CD8-positive, alpha-beta memory T cell (primary cell): ENCODE measurements at regions not wholly inside any gene's neighbourhood (a gene's known extent, or its start where the extent isn't known, plus 50 kb on each side); places are given as distances from the start of the nearest gene placed in this dataset.
"Not testable (repeated sequence)": the region's sequence is repeated elsewhere in the genome, so short reads cannot be mapped to it uniquely, and the experiment has no call there.

Experiments used
- CTCF ChIA-PET: fragments of 350-600 bp; sonication (Branson Sonifier 250); formaldehyde crosslinking; loops from one replicate; lab custom pipeline; 2021; ENCODE audit warnings: antibody characterized with exemption; lab: Charles Lee
- POLR2A ChIA-PET: fragments of 350-600 bp; sonication (Branson Sonifier 250); formaldehyde crosslinking; loops from one replicate; lab custom pipeline; 2021; ENCODE audit warnings: antibody characterized with exemption; lab: Charles Lee
- DNase-seq, 5 donors: peaks; one replicate each; pipeline versions ENCODE4 v3.0.0 to v3.0.0-alpha.2; 2020 to 2022; ENCODE audit warnings: mixed read lengths in 1 of 5
- H3K27ac ChIP-seq: one replicate; pipeline ENCODE4 v1.7.0; 2013; ENCODE audit warnings: low read depth, mild to moderate bottlenecking, low read length, moderate library complexity
- H3K27me3 ChIP-seq: 2 replicates; pipeline ENCODE4 v1.7.0; 2013; ENCODE audit warnings: low read length, mild to moderate bottlenecking; ENCODE audit not compliant: insufficient read depth, poor library complexity, severe bottlenecking
- H3K36me3 ChIP-seq: 2 replicates; pipeline ENCODE4 v1.7.0; 2013; ENCODE audit warnings: mild to moderate bottlenecking, low read length, moderate library complexity; ENCODE audit not compliant: insufficient read depth
- H3K4me1 ChIP-seq: 2 replicates; pipeline ENCODE4 v1.7.0; 2013; ENCODE audit warnings: mild to moderate bottlenecking, low read length, moderate library complexity; ENCODE audit not compliant: insufficient read depth
- H3K4me3 ChIP-seq: 2 replicates; pipeline ENCODE4 v1.7.0; 2013; ENCODE audit warnings: mild to moderate bottlenecking, low read length
- H3K9me3 ChIP-seq: 2 replicates; pipeline ENCODE4 v1.7.0; 2013; ENCODE audit warnings: mild to moderate bottlenecking, low read length
- H3K27ac Mint-ChIP-seq, 8 donors: one replicate each; pipeline ENCODE4 v1.8.0; 2020 to 2021; ENCODE audit warnings: mixed read lengths in 8 of 8, mild to moderate bottlenecking in 6 of 8, inconsistent platforms in 3 of 8, moderate library complexity in 3 of 8
- H3K27me3 Mint-ChIP-seq, 2 donors: one replicate each; pipeline ENCODE4 v1.8.0; 2020 to 2021; ENCODE audit warnings: mixed read lengths in 2 of 2, mild to moderate bottlenecking in 1 of 2, moderate library complexity in 1 of 2
- H3K36me3 Mint-ChIP-seq, 3 donors: one replicate each; pipeline ENCODE4 v1.8.0; 2020 to 2021; ENCODE audit warnings: mixed read lengths in 3 of 3, inconsistent platforms in 1 of 3, mild to moderate bottlenecking in 1 of 3
- H3K4me1 Mint-ChIP-seq, 3 donors: one replicate each; pipeline ENCODE4 v1.8.0; 2020 to 2021; ENCODE audit warnings: mixed read lengths in 3 of 3, inconsistent platforms in 1 of 3, mild to moderate bottlenecking in 1 of 3
- H3K4me3 Mint-ChIP-seq, 7 donors: one replicate each; pipeline ENCODE4 v1.8.0; 2020 to 2021; ENCODE audit warnings: mixed read lengths in 7 of 7, mild to moderate bottlenecking in 6 of 7, moderate library complexity in 4 of 7, inconsistent platforms in 2 of 7
- H3K9me3 Mint-ChIP-seq, 5 donors: one replicate each; pipeline ENCODE4 v1.8.0; 2020 to 2022; ENCODE audit warnings: mixed read lengths in 5 of 5, mild to moderate bottlenecking in 3 of 5, moderate library complexity in 2 of 5, inconsistent platforms in 1 of 5

DNA sequence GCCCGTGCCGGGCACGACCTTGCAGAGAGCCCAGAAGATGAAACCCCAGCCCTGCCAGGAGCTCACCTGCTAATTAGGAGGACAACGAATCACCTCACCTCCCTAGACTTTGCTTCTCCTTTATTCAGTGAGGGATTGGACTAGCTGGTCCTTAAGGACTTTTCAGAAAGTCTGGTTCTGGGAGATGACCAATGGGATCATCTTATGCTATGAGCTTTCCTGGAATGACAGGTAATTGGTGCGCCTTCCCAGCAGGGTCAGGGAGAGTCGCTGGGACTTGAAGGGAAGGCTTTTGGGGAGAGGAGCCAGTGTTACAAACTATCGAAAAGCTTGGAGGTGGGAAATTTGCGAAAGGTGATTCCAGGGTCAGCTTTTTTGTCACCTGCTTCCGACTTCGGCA lies 159.1 kb downstream of the KLRB1 start:
- POLR2A ChIA-PET = interaction anchor here (1.2 kb wide), 1 partner anchor 420 kb away, joined by 3 read pairs; the partner anchor contains the start of gene CLEC2B

GRCh38 chr12:9447791-9448614 lies 159.7 kb downstream of the KLRB1 start:
- Histone ChIP-seq H3K4me3 (peak overlapping the region; percentile 87), H3K27ac (peak overlapping the region; percentile 54)
- H3K27ac Mint-ChIP-seq = peak overlapping the region; percentile 89 to 96 (median 94)
- H3K4me3 Mint-ChIP-seq = peak overlapping the region; percentile 95 to 99 (median 97)
- peaks cover 17 to 31% (median 27%) of the 10 kb centered on the region in 3 donors for H3K4me1 Mint-ChIP-seq
- H3K27me3 ChIP-seq, H3K27me3 Mint-ChIP-seq, CTCF ChIA-PET, H3K36me3 ChIP-seq, H3K9me3 Mint-ChIP-seq, H3K4me1 ChIP-seq, H3K9me3 ChIP-seq: not testable (repeated sequence)
- H3K36me3 Mint-ChIP-seq = peaks cover 0 to 10% (median 0%) of the 10 kb centered on the region in 3 donors
- DNase-seq = peak; percentile 87 to 96 (median 92)
- POLR2A ChIA-PET = interaction anchor here (1.2 kb wide), 1 partner anchor 421 kb away, joined by 3 read pairs; the partner anchor contains the start of gene CLEC2B

More for the DNA sequence above, 159.1 kb downstream of the KLRB1 start:
- H3K27me3 Mint-ChIP-seq, H3K27me3 ChIP-seq, DNase-seq, H3K4me1 ChIP-seq, H3K9me3 ChIP-seq, H3K9me3 Mint-ChIP-seq, H3K36me3 ChIP-seq: not testable (repeated sequence)
- H3K36me3 Mint-ChIP-seq = peaks cover 0 to 10% (median 0%) of the 10 kb centered on the region in 3 donors
- H3K4me3 ChIP-seq = peak overlapping the region; percentile 87
- H3K27ac Mint-ChIP-seq = peak overlapping the region in 7 of 8 donors; percentile 89 to 96 (median 93)
- peak overlapping the region; percentile 95 to 99 (median 97) for H3K4me3 Mint-ChIP-seq
- CTCF ChIA-PET = interaction anchor here (1.0 kb wide), 1 partner anchor 200 kb away, joined by 3 read pairs; no protein-coding TSS in a partner anchor
- H3K4me1 Mint-ChIP-seq = peaks cover 17 to 31% (median 27%) of the 10 kb centered on the region in 3 donors
- peak overlapping the region; percentile 54 for H3K27ac ChIP-seq

DNA sequence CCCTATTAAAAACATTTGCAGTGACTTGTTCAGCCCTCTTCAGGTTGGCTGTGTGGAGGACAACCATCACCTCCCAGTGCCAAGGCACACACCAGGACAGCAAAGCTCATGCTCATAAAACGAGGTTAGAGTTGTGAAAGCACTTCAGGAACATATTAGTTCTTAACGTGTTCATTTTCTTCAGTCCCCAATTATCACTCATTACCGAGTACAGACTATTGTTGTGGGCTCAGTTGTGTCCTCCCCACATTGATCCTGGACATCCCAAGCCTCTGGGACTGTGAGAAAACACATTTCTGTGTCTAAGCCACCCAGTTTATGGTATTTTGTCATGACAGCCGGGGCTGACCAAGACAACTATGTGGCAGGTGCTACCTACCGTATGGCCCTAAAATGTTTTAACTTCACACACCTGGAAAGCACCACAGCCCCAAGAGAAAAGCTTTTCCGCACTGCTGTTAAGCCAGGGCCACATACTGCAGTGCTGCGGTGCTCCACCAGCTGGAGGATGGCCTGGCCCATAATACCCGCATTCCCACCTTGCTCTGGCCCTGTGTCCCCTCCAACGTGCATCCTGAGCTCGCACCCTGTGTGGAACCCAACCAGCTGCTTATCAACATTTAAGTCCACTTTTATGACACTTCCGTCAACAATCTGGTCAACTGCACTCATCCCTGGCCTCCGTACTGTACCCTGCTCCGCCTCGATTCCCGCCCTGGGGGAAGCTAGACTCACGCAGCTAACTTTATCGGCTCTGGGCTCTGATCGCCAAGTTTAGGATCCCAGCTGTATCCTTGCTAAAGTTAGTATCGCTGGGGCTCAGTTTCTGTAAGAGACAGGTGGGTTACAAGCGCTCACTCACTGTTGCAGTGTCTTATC lies 160.6 kb downstream of the KLRB1 start:
- H3K4me1 ChIP-seq, DNase-seq, POLR2A ChIA-PET, H3K27ac ChIP-seq, H3K9me3 ChIP-seq, CTCF ChIA-PET, H3K27me3 Mint-ChIP-seq, H3K9me3 Mint-ChIP-seq, H3K27me3 ChIP-seq, H3K36me3 ChIP-seq: not testable (repeated sequence)
- H3K27ac Mint-ChIP-seq = peak overlapping the region in 3 of 8 donors; percentile 43 to 96 (median 89)
- H3K4me3 ChIP-seq = peak overlapping the region; percentile 87
- peak overlapping the region; percentile 95 to 99 (median 97) for H3K4me3 Mint-ChIP-seq
- peaks cover 0 to 10% (median 0%) of the 10 kb centered on the region in 3 donors for H3K36me3 Mint-ChIP-seq
- H3K4me1 Mint-ChIP-seq = peaks cover 17 to 31% (median 27%) of the 10 kb centered on the region in 3 donors

DNA sequence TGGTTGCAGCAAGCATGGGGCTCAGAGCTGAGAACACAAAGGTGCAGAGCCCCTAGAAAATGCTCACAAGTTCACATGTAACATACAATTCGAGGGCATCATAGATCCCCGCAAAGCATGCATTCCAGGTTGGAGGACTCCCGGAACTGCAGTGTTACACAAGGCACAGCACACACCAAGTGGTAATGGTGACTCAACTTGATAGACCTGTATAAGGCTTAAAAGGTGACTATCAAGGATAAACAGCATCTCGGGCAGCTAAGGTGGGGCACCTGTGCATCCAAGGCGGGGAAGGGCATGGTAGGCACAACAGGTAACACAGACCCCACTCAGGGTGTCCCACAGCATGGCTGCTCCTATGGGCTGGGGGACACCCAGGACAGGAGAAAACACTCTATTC lies 167.3 kb downstream of the KLRB1 start:
- H3K4me1 Mint-ChIP-seq, H3K36me3 ChIP-seq, H3K4me3 ChIP-seq, H3K4me1 ChIP-seq, H3K27ac ChIP-seq, DNase-seq, POLR2A ChIA-PET, H3K9me3 ChIP-seq, H3K9me3 Mint-ChIP-seq, H3K4me3 Mint-ChIP-seq, H3K27ac Mint-ChIP-seq, H3K27me3 ChIP-seq, CTCF ChIA-PET, H3K27me3 Mint-ChIP-seq, H3K36me3 Mint-ChIP-seq: not testable (repeated sequence)

DNA sequence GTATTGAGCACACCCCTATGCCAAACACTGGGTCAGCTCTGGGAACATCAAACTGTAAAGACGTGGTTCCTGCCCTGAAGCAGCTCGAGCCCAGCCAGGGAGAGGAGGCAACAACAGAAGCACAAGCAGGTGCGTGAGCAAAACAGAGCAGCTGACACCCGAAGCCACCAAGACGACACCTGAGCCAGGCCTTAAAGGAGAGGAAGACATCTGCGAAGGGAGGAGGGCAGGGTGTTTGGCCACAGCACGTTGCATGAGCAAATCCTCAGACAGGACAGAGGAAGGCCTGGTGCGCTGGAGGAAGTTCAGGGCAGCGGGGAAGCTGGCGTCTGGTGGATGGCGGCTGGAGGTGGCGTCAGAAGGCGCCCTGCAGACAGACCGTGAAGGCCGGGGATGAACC lies 172.0 kb downstream of the KLRB1 start:
- H3K27me3 ChIP-seq, CTCF ChIA-PET, H3K4me1 ChIP-seq, H3K9me3 ChIP-seq, H3K4me1 Mint-ChIP-seq, H3K36me3 ChIP-seq, H3K27me3 Mint-ChIP-seq, H3K4me3 ChIP-seq, H3K4me3 Mint-ChIP-seq, H3K27ac ChIP-seq, H3K36me3 Mint-ChIP-seq, H3K9me3 Mint-ChIP-seq, POLR2A ChIA-PET: not testable (repeated sequence)
- peak in 3 of 5 donors; percentile 10 to 67 (median 63) for DNase-seq
- peak overlapping the region in 2 of 8 donors; percentile 63 to 68 for H3K27ac Mint-ChIP-seq

GRCh38 chr12:9430385-9430784 lies 177.3 kb downstream of the KLRB1 start:
- H3K36me3 Mint-ChIP-seq = peaks cover 4 to 11% (median 4%) of the 10 kb centered on the region in 3 donors
- POLR2A ChIA-PET, H3K9me3 Mint-ChIP-seq, CTCF ChIA-PET, DNase-seq, H3K4me3 ChIP-seq, H3K4me3 Mint-ChIP-seq, H3K36me3 ChIP-seq, H3K9me3 ChIP-seq, H3K4me1 ChIP-seq, H3K4me1 Mint-ChIP-seq, H3K27me3 ChIP-seq, H3K27me3 Mint-ChIP-seq, H3K27ac Mint-ChIP-seq, H3K27ac ChIP-seq: not testable (repeated sequence)

GRCh38 chr12:9428856-9429255 lies 178.9 kb downstream of the KLRB1 start:
- H3K9me3 Mint-ChIP-seq, H3K9me3 ChIP-seq, H3K27ac ChIP-seq, H3K4me1 ChIP-seq, H3K27ac Mint-ChIP-seq, H3K36me3 ChIP-seq, H3K4me3 Mint-ChIP-seq, DNase-seq, H3K4me1 Mint-ChIP-seq, CTCF ChIA-PET, H3K4me3 ChIP-seq, H3K27me3 Mint-ChIP-seq, H3K27me3 ChIP-seq: not testable (repeated sequence)
- POLR2A ChIA-PET = interaction anchor here (0.7 kb wide), 1 partner anchor 279 kb away, joined by 3 read pairs; no protein-coding TSS in a partner anchor
- peaks cover 4 to 13% (median 4%) of the 10 kb centered on the region in 3 donors for H3K36me3 Mint-ChIP-seq

DNA sequence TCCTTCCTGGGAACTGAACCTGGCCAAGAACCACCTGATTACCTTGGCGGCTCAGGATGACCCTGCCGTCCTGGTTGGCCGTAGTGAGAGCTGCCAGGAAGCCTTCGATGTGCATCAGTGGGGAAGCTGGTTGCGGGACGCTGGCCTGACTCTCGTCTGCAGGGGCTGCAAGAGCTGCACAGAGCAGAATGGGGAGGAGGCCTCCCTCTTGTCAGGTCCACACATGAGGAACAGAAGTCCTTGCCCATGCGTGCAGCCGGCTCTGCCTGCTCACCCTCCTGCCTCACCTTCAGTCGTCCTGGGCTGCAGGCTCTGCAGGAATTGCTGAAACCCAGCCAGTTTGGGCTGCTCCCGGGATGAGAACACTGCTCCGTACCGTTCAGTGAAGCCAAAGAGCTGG lies 182.3 kb downstream of the KLRB1 start:
- H3K36me3 Mint-ChIP-seq = peaks cover 5 to 15% (median 7%) of the 10 kb centered on the region in 3 donors
- CTCF ChIA-PET, H3K27ac ChIP-seq, H3K27ac Mint-ChIP-seq, H3K27me3 ChIP-seq, POLR2A ChIA-PET, H3K9me3 Mint-ChIP-seq, H3K36me3 ChIP-seq, DNase-seq, H3K4me3 Mint-ChIP-seq, H3K27me3 Mint-ChIP-seq, H3K4me3 ChIP-seq, H3K4me1 Mint-ChIP-seq, H3K4me1 ChIP-seq, H3K9me3 ChIP-seq: not testable (repeated sequence)
